Caco-2 (cell line): ENCODE measurements at regions not wholly inside any gene's neighbourhood (a gene's known extent, or its start where the extent isn't known, plus 50 kb on each side); places are given as distances from the start of the nearest gene placed in this dataset.

Source experiments
- BruUV-seq: library from RNA; stranded (reverse); fragments of 400-500 nt; replicated peaks from 2 replicates; lab custom pipeline; 2021; lab: Mats Ljungman, UMichigan
- CTCF ChIA-PET: fragments of 300-600 bp; sonication (Branson Sonifier 250); formaldehyde crosslinking; loops from one replicate; lab custom pipeline; 2022; ENCODE audit warnings: antibody characterized with exemption; lab: Charles Lee
- POLR2A ChIA-PET: fragments of 300-600 bp; sonication (Branson Sonifier 250); formaldehyde crosslinking; loops from one replicate; lab custom pipeline; 2022; ENCODE audit warnings: antibody characterized with exemption; lab: Charles Lee
- DNase-seq, 2 experiments: peaks; one replicate each; pipeline versions ENCODE4 v3.0.0 to v3.0.0-alpha.2; 2020 to 2022
- H3K27me3 ChIP-seq: replicated peaks from 2 replicates; pipeline ENCODE4 v1.6.0; 2011; ENCODE audit warnings: low read length; ENCODE audit not compliant: control insufficient read depth, insufficient read depth
- H3K36me3 ChIP-seq: 2 replicates; pipeline ENCODE4 v1.5.1; 2011; ENCODE audit warnings: low read length; ENCODE audit not compliant: control insufficient read depth, insufficient read depth
- H3K4me1 ChIP-seq: fragments of 250-450 bp; sonication (Bioruptor Pico); 2 replicates; pipeline ENCODE4 v1.5.1; 2020; ENCODE audit warnings: mild to moderate bottlenecking
- H3K4me3 ChIP-seq: 2 replicates; pipeline ENCODE4 v1.5.1; 2011; ENCODE audit warnings: low read depth, mild to moderate bottlenecking, control low read depth, low read length
- H3K9me3 ChIP-seq: fragments of 250-450 bp; sonication (Bioruptor Pico); 2 replicates; pipeline ENCODE4 v1.5.1; 2020; ENCODE audit warnings: mild to moderate bottlenecking, moderate library complexity
- H3K27ac Mint-ChIP-seq: one replicate; pipeline ENCODE4 v1.8.0; 2022; ENCODE audit warnings: mixed read lengths; ENCODE audit not compliant: unreplicated experiment
- H3K27me3 Mint-ChIP-seq: one replicate; pipeline ENCODE4 v1.8.0; 2022; ENCODE audit warnings: mixed read lengths; ENCODE audit not compliant: insufficient read depth, unreplicated experiment
- H3K36me3 Mint-ChIP-seq: one replicate; pipeline ENCODE4 v1.8.0; 2022; ENCODE audit warnings: mild to moderate bottlenecking, mixed read lengths; ENCODE audit not compliant: insufficient read depth, unreplicated experiment
- H3K4me1 Mint-ChIP-seq: one replicate; pipeline ENCODE4 v1.8.0; 2022; ENCODE audit warnings: low read depth, mixed read lengths; ENCODE audit not compliant: unreplicated experiment
- H3K4me3 Mint-ChIP-seq: one replicate; pipeline ENCODE4 v1.8.0; 2022; ENCODE audit warnings: mild to moderate bottlenecking, moderate library complexity, mixed read lengths; ENCODE audit not compliant: unreplicated experiment
- H3K9me3 Mint-ChIP-seq: one replicate; pipeline ENCODE4 v1.8.0; 2022; ENCODE audit warnings: mixed read lengths; ENCODE audit not compliant: unreplicated experiment
- CTCF ChIP-seq, 2 experiments: fragments of 200-600 bp in 1 of 2; IDR thresholded peaks; 1 replicate in 1 of 2; 2 replicates in 1 of 2; pipeline versions ENCODE4 v1.5.1 to v1.8.0; 2011 to 2022; ENCODE audit warnings: antibody characterized with exemption in 1 of 2, control low read depth in 1 of 2, inconsistent platforms in 1 of 2, low read depth in 1 of 2, low read length in 1 of 2, mild to moderate bottlenecking in 1 of 2, moderate library complexity in 1 of 2; ENCODE audit not compliant: insufficient read depth in 1 of 2, severe bottlenecking in 1 of 2, unreplicated experiment in 1 of 2
- intact Hi-C: fragments of 100-400 bp; cut with micrococcal nuclease; formaldehyde crosslinking; loops from one replicate; pipeline ENCODE4 v1.10.0; 2022; ENCODE audit not compliant: unreplicated experiment

GRCh38 chr2:180577567-180577966, 402.8 kb upstream of the UBE2E3 start:
- Mint-ChIP-seq H3K4me3 (no peak overlapping the region), H3K27me3 (peaks cover 4% of the 10 kb centered on the region), H3K27ac (no peak overlapping the region), H3K4me1 (no peaks in the 10 kb centered on the region), H3K9me3 (peaks cover 6% of the 10 kb centered on the region), H3K36me3 (no peaks in the 10 kb centered on the region)
- BruUV-seq, result no TSS peak
- H3K27me3 ChIP-seq, result no peaks in the 10 kb centered on the region
- POLR2A ChIA-PET, result no interaction called here
- no peak for TF ChIP-seq CTCF (IDR thresholded peaks at IDR 0.05; ENCODE audit: insufficient read depth in 1 of 2, low read depth in 1 of 2, low read length in 1 of 2, severe bottlenecking in 1 of 2, unreplicated experiment in 1 of 2)
- no peak overlapping the region for H3K4me3 ChIP-seq
- 0 out of 2 replicates have a peak, but pooled peaks cover 4% of the 10 kb centered on the region for H3K4me1 ChIP-seq
- no peaks in the 10 kb centered on the region for H3K36me3 ChIP-seq
- intact Hi-C loops, result no loop called here
- H3K9me3 ChIP-seq, result no peaks in the 10 kb centered on the region
- CTCF ChIA-PET, result no interaction called here
- no peak for DNase-seq

- H3K9me3 Mint-ChIP-seq, result peaks cover 6% of the 10 kb centered on the region
- DNase-seq, result no peak
- Histone ChIP-seq H3K4me3 (no peak overlapping the region), H3K36me3 (no peaks in the 10 kb centered on the region), H3K4me1 (0 out of 2 replicates have a peak, but pooled peaks cover 4% of the 10 kb centered on the region), H3K27me3 (no peaks in the 10 kb centered on the region), H3K9me3 (no peaks in the 10 kb centered on the region)
- H3K36me3 Mint-ChIP-seq, result no peaks in the 10 kb centered on the region
- no peak for TF ChIP-seq CTCF (IDR thresholded peaks at IDR 0.05; ENCODE audit: insufficient read depth in 1 of 2, low read depth in 1 of 2, low read length in 1 of 2, severe bottlenecking in 1 of 2, unreplicated experiment in 1 of 2)
- intact Hi-C loops, result no loop called here
- no peaks in the 10 kb centered on the region for H3K27me3 Mint-ChIP-seq
- ChIA-PET CTCF (no interaction called here), POLR2A (no interaction called here)
- no peaks in the 10 kb centered on the region for H3K4me1 Mint-ChIP-seq
- no peak overlapping the region for H3K27ac Mint-ChIP-seq
- BruUV-seq, result no TSS peak
- no peak overlapping the region for H3K4me3 Mint-ChIP-seq
These were observed 406.5 kb upstream of the UBE2E3 start for GRCh38 chr2:180573951-180574350.

- Histone ChIP-seq H3K4me1 (0 out of 2 replicates have a peak, but pooled peaks cover 4% of the 10 kb centered on the region), H3K36me3 (no peaks in the 10 kb centered on the region), H3K9me3 (no peaks in the 10 kb centered on the region), H3K4me3 (no peak overlapping the region), H3K27me3 (no peaks in the 10 kb centered on the region)
- CTCF ChIA-PET, result no interaction called here
- DNase-seq, result no peak
- peaks cover 6% of the 10 kb centered on the region for H3K9me3 Mint-ChIP-seq
- H3K4me3 Mint-ChIP-seq, result no peak overlapping the region
- intact Hi-C loops, result no loop called here
- H3K4me1 Mint-ChIP-seq, result no peaks in the 10 kb centered on the region
- TF ChIP-seq CTCF (IDR thresholded peaks at IDR 0.05; ENCODE audit: insufficient read depth in 1 of 2, low read depth in 1 of 2, low read length in 1 of 2, severe bottlenecking in 1 of 2, unreplicated experiment in 1 of 2), result no peak
- POLR2A ChIA-PET, result no interaction called here
- no peak overlapping the region for H3K27ac Mint-ChIP-seq
- H3K36me3 Mint-ChIP-seq, result no peaks in the 10 kb centered on the region
- peaks cover 5% of the 10 kb centered on the region for H3K27me3 Mint-ChIP-seq
- BruUV-seq, result no TSS peak
These were observed 408.1 kb upstream of the UBE2E3 start for GRCh38 chr2:180572346-180572745.
